ENCODE measurements at regions not wholly inside any gene's neighbourhood (a gene's known extent, or its start where the extent isn't known, plus 50 kb on each side); places are given as distances from the start of the nearest gene placed in this dataset.

- H3K36me3 ChIP-seq, result no peaks in the 10 kb centered on the region
- H3K4me1 ChIP-seq, result no peaks in the 10 kb centered on the region
- H3K4me3 ChIP-seq, result no peak overlapping the region
- TF ChIP-seq, protein P1, sequence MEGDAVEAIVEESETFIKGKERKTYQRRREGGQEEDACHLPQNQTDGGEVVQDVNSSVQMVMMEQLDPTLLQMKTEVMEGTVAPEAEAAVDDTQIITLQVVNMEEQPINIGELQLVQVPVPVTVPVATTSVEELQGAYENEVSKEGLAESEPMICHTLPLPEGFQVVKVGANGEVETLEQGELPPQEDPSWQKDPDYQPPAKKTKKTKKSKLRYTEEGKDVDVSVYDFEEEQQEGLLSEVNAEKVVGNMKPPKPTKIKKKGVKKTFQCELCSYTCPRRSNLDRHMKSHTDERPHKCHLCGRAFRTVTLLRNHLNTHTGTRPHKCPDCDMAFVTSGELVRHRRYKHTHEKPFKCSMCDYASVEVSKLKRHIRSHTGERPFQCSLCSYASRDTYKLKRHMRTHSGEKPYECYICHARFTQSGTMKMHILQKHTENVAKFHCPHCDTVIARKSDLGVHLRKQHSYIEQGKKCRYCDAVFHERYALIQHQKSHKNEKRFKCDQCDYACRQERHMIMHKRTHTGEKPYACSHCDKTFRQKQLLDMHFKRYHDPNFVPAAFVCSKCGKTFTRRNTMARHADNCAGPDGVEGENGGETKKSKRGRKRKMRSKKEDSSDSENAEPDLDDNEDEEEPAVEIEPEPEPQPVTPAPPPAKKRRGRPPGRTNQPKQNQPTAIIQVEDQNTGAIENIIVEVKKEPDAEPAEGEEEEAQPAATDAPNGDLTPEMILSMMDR (IDR thresholded peaks at IDR 0.05), result no peak
- no peak for TF ChIP-seq POLR2A (IDR thresholded peaks at IDR 0.05)
- TF ChIP-seq EP300 (IDR thresholded peaks at IDR 0.05), result no peak
- TF ChIP-seq POLR2AphosphoS5 (IDR thresholded peaks at IDR 0.05), result no peak
- intact Hi-C loops (cut with DNase I; ENCODE audit: low total_unique reads), result no loop called here
- no peaks in the 10 kb centered on the region for H3K9me3 ChIP-seq
- no peaks in the 10 kb centered on the region for H3K27me3 ChIP-seq
- H3K27ac ChIP-seq, result no peak overlapping the region
- DNase-seq, result no peak
- WGBS, 5 donors, result 76 to 96% (median 88%) methylated on average over 1 of the region's 1 CpG
These were observed 113.0 kb upstream of the FSIP2 start for GRCh38 chr2:185625604-185626003.

GRCh38 chr2:185628985-185629384, 109.6 kb upstream of the FSIP2 start:
- intact Hi-C loops (cut with DNase I; ENCODE audit: low total_unique reads), result no loop called here
- DNase-seq, result no peak
- no peaks in the 10 kb centered on the region for H3K27me3 ChIP-seq
- H3K4me3 ChIP-seq, result no peak overlapping the region
- 25 to 33% (median 27%) methylated on average over 5 of the region's 5 CpGs for WGBS, 5 donors
- H3K4me1 ChIP-seq, result no peaks in the 10 kb centered on the region
- no peaks in the 10 kb centered on the region for H3K9me3 ChIP-seq
- TF ChIP-seq POLR2A (IDR thresholded peaks at IDR 0.05) (no peak), EP300 (IDR thresholded peaks at IDR 0.05) (no peak)
- TF ChIP-seq, protein P1 (IDR thresholded peaks at IDR 0.05), result no peak
- no peaks in the 10 kb centered on the region for H3K36me3 ChIP-seq
- no peak overlapping the region for H3K27ac ChIP-seq

GRCh38 chr2:185633621-185634020, 105.0 kb upstream of the FSIP2 start:
- Histone ChIP-seq H3K27me3 (no peaks in the 10 kb centered on the region), H3K36me3 (no peaks in the 10 kb centered on the region), H3K9me3 (no peaks in the 10 kb centered on the region), H3K4me3 (no peak overlapping the region), H3K27ac (no peak overlapping the region), H3K4me1 (no peaks in the 10 kb centered on the region)
- TF ChIP-seq EP300 (IDR thresholded peaks at IDR 0.05) (no peak), POLR2A (IDR thresholded peaks at IDR 0.05) (no peak), POLR2AphosphoS5 (IDR thresholded peaks at IDR 0.05) (no peak)
- TF ChIP-seq, protein P1 (IDR thresholded peaks at IDR 0.05), result no peak
- DNase-seq, result no peak
- WGBS, 5 donors, result 67 to 78% (median 77%) methylated on average over 2 of the region's 2 CpGs
- intact Hi-C loops (cut with DNase I; ENCODE audit: low total_unique reads), result no loop called here

GRCh38 chr2:185638771-185639170, 99.8 kb upstream of the FSIP2 start:
- Histone ChIP-seq H3K4me3 (no peak overlapping the region), H3K27ac (no peak overlapping the region), H3K4me1 (no peaks in the 10 kb centered on the region), H3K9me3 (no peaks in the 10 kb centered on the region), H3K27me3 (no peaks in the 10 kb centered on the region), H3K36me3 (no peaks in the 10 kb centered on the region)
- WGBS, 5 donors, result 39 to 49% (median 46%) methylated on average over 3 of the region's 3 CpGs
- intact Hi-C loops (cut with DNase I; ENCODE audit: low total_unique reads), result no loop called here
- TF ChIP-seq, protein P1 (IDR thresholded peaks at IDR 0.05), result no peak
- TF ChIP-seq POLR2A (IDR thresholded peaks at IDR 0.05), result no peak
- DNase-seq, result no peak

DNA sequence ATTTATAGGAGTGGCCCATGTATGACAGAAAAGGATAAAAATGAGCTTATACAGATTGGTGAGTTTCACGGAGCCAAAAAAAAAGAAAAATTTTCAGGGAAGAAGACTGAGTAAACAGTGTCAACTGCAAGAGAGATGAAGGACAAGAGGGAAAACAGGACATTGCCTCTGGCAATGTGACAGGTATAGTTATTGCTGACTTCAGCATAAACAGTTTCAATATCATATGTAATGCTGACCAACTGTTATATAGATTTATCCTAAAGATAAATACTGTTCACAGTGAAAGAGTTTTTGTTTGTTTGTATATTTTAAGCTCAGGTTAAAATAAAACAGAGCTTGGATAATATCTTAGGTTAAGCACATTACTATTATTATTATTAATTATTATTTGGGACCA, 98.0 kb upstream of the FSIP2 start:
- 71 to 92% (median 84%) methylated on average over 1 of the region's 1 CpG for WGBS, 5 donors
- no peak for DNase-seq
- TF ChIP-seq POLR2A (IDR thresholded peaks at IDR 0.05) (no peak), POLR2AphosphoS5 (IDR thresholded peaks at IDR 0.05) (no peak), EP300 (IDR thresholded peaks at IDR 0.05) (no peak)
- TF ChIP-seq, protein P1 (IDR thresholded peaks at IDR 0.05), result no peak
- no peak overlapping the region for H3K27ac ChIP-seq
- H3K4me3 ChIP-seq, result no peak overlapping the region
- H3K36me3 ChIP-seq, result no peaks in the 10 kb centered on the region
- intact Hi-C loops (cut with DNase I; ENCODE audit: low total_unique reads), result no loop called here
- H3K9me3 ChIP-seq, result no peaks in the 10 kb centered on the region
- no peaks in the 10 kb centered on the region for H3K4me1 ChIP-seq
- H3K27me3 ChIP-seq, result no peaks in the 10 kb centered on the region

Data from stomach (tissue), 8 donors.